Right renal cortex interstitium (tissue), 3 donors: ENCODE measurements at regions not wholly inside any gene's neighbourhood (a gene's known extent, or its start where the extent isn't known, plus 50 kb on each side); places are given as distances from the start of the nearest gene placed in this dataset.
"Not testable (repeated sequence)": the region's sequence is repeated elsewhere in the genome, so short reads cannot be mapped to it uniquely, and the experiment has no call there.

Source experiments
- DNase-seq, 3 donors: peaks; one replicate each; pipeline ENCODE4 v3.0.0-alpha.2; 2013; ENCODE audit warnings: low read depth in 3 of 3, low spot score in 2 of 3

GRCh38 chr20:55449091-55449490 is 556.2 kb downstream of the CBLN4 start:
- peak in 1 of 3 donors; percentile 19 for DNase-seq

- DNase-seq = no peak
These were observed 559.0 kb downstream of the CBLN4 start for GRCh38 chr20:55446301-55446700.

GRCh38 chr20:55439070-55439469 is 566.2 kb downstream of the CBLN4 start:
- DNase-seq = no peak

- no peak for DNase-seq
These were observed 567.4 kb downstream of the CBLN4 start for GRCh38 chr20:55437798-55438415.

- peak in 1 of 3 donors; percentile 17 for DNase-seq
These were observed 580.4 kb downstream of the CBLN4 start for GRCh38 chr20:55424968-55425367.

- DNase-seq = no peak
These were observed 580.8 kb downstream of the CBLN4 start for GRCh38 chr20:55424476-55424875.

GRCh38 chr20:55417836-55418235 is 587.5 kb downstream of the CBLN4 start:
- DNase-seq = peak in 2 of 3 donors; percentile 31 to 46

- DNase-seq = peak in 2 of 3 donors; percentile 24 to 25
These were observed 589.7 kb downstream of the CBLN4 start for GRCh38 chr20:55415567-55416142.

GRCh38 chr20:55412508-55412907 is 592.8 kb downstream of the CBLN4 start:
- DNase-seq = not testable (repeated sequence)

GRCh38 chr20:55406891-55407290 is 598.4 kb downstream of the CBLN4 start:
- DNase-seq = no peak

GRCh38 chr20:55394592-55394991 is 610.7 kb downstream of the CBLN4 start:
- DNase-seq = no peak

GRCh38 chr20:55390791-55391190 is 614.5 kb downstream of the CBLN4 start:
- no peak for DNase-seq

GRCh38 chr20:55386686-55387085 is 618.6 kb downstream of the CBLN4 start:
- DNase-seq = no peak

- no peak for DNase-seq
These were observed 629.4 kb downstream of the CBLN4 start for GRCh38 chr20:55375920-55376319.

- DNase-seq = no peak
These were observed 639.6 kb downstream of the CBLN4 start for GRCh38 chr20:55365745-55366144.

GRCh38 chr20:55360895-55361294 is 644.4 kb downstream of the CBLN4 start:
- no peak for DNase-seq

- no peak for DNase-seq
These were observed 650.6 kb downstream of the CBLN4 start for GRCh38 chr20:55354720-55355119.

- DNase-seq = no peak
These were observed 652.1 kb downstream of the CBLN4 start for GRCh38 chr20:55353206-55353605.

GRCh38 chr20:55348223-55348622 is 657.1 kb downstream of the CBLN4 start:
- no peak for DNase-seq

- DNase-seq = no peak
These were observed 662.5 kb downstream of the CBLN4 start for GRCh38 chr20:55342822-55343221.

- DNase-seq = no peak
These were observed 671.5 kb downstream of the CBLN4 start for GRCh38 chr20:55333798-55334197.

- no peak for DNase-seq
These were observed 676.2 kb downstream of the CBLN4 start for GRCh38 chr20:55329108-55329507.

- DNase-seq = no peak
These were observed 682.6 kb downstream of the CBLN4 start for GRCh38 chr20:55322745-55323144.
